Cardiac fibroblast (primary cell): ENCODE measurements at regions not wholly inside any gene's neighbourhood (a gene's known extent, or its start where the extent isn't known, plus 50 kb on each side); places are given as distances from the start of the nearest gene placed in this dataset.
"Not testable (repeated sequence)": the region's sequence is repeated elsewhere in the genome, so short reads cannot be mapped to it uniquely, and the experiment has no call there.

Experiments
- DNase-seq, 2 donors: peaks; one replicate each; pipeline versions ENCODE4 v3.0.0 to v3.0.0-alpha.2; 2010; ENCODE audit warnings: low read depth in 2 of 2
- H3K4me3 ChIP-seq, 2 donors: replicated peaks in 1 of 2; 1 replicate in 1 of 2; 2 replicates in 1 of 2; pipeline ENCODE4 v1.5.1; 2011; ENCODE audit warnings: low read depth in 2 of 2, low read length in 2 of 2, mild to moderate bottlenecking in 2 of 2, moderate library complexity in 1 of 2
- CTCF ChIP-seq: IDR thresholded peaks from one replicate; pipeline ENCODE4 v1.5.1; 2011; ENCODE audit warnings: low read depth, mild to moderate bottlenecking, low read length, inconsistent platforms

- peak overlapping the region in 1 of 2 donors; percentile 14 for H3K4me3 ChIP-seq
- DNase-seq: no peak
- TF ChIP-seq CTCF: no peak
These were observed 58.8 kb upstream of the GOLGA8A start for GRCh38 chr15:34496207-34496995.

- not testable (repeated sequence) for DNase-seq, H3K4me3 ChIP-seq
These were observed 58.1 kb upstream of the GOLGA8A start for GRCh38 chr15:34495707-34496106.

GRCh38 chr15:34494084-34494399 is 56.4 kb upstream of the GOLGA8A start:
- no peak for TF ChIP-seq CTCF
- no peak overlapping the region for H3K4me3 ChIP-seq
- no peak for DNase-seq

- TF ChIP-seq CTCF: no peak
- H3K4me3 ChIP-seq: no peak overlapping the region
- DNase-seq: no peak
These were observed 55.4 kb upstream of the GOLGA8A start for GRCh38 chr15:34493001-34493400.

GRCh38 chr15:34491488-34491887 is 53.9 kb upstream of the GOLGA8A start:
- not testable (repeated sequence) for H3K4me3 ChIP-seq

GRCh38 chr15:34490417-34491193 is 53.0 kb upstream of the GOLGA8A start:
- DNase-seq: no peak
- no peak for TF ChIP-seq CTCF
- H3K4me3 ChIP-seq: no peak overlapping the region

More at GRCh38 chr15:34491488-34491887, 53.9 kb upstream of the GOLGA8A start:
- DNase-seq: not testable (repeated sequence)

GRCh38 chr15:34488973-34489959 is 51.7 kb upstream of the GOLGA8A start:
- DNase-seq, H3K4me3 ChIP-seq: not testable (repeated sequence)
